T1000 (cell line): ENCODE measurements at regions not wholly inside any gene's neighbourhood (a gene's known extent, or its start where the extent isn't known, plus 50 kb on each side); places are given as distances from the start of the nearest gene placed in this dataset.

Experiments
- DNase-seq: peaks from one replicate; lab custom pipeline; 2025; ENCODE audit warnings: mixed read lengths; lab: John Stamatoyannopoulos, UW

DNA sequence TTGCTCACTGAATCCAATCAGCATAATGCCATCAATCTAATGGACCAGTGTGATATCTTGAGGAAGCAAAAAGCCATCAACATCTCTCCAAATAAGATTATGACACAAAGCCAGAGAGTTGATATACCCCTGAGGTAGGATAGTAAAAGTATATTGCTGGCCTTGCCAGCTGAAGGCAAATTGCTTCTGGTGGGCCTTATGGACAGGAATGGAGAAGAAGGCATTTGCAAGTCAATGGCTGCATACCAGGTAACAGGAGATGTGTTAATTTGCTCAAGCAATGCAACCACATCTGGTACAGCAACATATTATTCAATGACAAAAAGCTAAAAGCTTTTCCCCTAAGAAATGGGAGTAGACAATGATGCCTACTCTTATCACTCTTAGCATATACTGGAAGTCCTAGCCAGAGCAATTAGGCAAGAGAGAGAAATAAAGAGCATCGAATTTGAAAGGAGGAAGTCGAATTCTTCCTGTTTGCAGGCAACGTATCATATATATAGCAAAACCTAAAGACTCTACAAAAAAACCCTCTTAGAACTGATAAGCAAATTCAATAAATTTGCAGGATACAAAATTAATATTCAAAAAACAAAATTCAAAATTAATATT is 216.1 kb upstream of the RASA1 start:
- DNase-seq, result no peak

DNA sequence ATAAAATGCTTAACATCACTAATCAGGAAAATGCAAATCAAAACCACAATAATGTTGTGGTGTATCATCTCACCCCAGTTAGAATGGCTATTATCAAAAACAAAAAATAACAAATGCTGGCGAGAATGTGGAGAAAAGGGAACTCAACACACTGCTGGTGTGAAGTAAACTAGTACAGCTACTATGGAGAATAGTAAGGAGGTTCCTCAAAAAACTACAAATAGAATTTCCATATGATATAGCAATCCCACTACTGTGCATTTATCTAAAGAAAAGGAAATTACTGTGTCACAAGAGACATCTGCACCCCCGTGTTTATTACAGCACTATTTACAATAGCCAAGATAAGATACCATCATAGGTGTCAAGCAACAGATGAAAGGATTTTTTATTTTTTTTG is 214.5 kb upstream of the RASA1 start:
- no peak for DNase-seq

- DNase-seq, result no peak
Measured at GRCh38 chr5:87054821-87055220, 212.9 kb upstream of the RASA1 start.

- DNase-seq, result no peak
Measured at GRCh38 chr5:87061046-87061445, 206.6 kb upstream of the RASA1 start.

DNA sequence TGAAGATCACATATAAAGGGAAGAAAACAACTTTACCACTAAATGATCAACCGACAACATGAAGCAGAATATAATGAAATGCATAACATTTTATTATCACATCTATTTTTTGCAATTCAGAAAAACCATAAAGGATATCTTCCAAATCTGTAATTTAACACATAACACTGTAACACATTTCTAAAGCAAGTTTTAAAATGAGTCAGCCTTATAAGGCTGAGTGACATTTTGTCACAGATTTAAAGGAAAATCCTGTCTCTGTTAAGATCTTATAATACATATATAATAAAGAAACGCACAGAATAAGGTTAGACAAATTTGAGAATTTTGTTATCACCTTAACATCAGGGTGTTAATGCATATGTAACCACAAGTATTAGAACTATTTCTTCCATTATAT is 198.4 kb upstream of the RASA1 start:
- DNase-seq, result no peak

- no peak for DNase-seq
Measured at GRCh38 chr5:87069974-87070608, 197.6 kb upstream of the RASA1 start.

DNA sequence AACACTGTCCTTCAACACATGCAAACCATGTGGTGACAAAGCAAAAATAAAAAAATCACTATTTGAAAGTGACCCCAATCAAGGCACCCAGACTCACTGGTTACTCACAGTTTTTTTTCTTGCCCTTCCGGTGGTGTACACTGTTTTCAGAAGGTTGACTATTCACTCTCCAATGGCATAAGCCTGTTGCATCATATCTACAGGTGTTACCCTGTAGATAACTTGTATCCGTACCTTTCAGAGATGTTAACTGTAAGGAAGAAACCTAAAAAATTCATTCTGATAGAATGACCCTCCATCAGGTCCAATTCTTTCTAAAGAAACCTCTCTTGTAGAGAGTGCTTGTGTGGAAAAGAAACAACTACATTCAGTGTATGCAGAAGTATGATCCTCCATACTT is 193.6 kb upstream of the RASA1 start:
- DNase-seq, result no peak

DNA sequence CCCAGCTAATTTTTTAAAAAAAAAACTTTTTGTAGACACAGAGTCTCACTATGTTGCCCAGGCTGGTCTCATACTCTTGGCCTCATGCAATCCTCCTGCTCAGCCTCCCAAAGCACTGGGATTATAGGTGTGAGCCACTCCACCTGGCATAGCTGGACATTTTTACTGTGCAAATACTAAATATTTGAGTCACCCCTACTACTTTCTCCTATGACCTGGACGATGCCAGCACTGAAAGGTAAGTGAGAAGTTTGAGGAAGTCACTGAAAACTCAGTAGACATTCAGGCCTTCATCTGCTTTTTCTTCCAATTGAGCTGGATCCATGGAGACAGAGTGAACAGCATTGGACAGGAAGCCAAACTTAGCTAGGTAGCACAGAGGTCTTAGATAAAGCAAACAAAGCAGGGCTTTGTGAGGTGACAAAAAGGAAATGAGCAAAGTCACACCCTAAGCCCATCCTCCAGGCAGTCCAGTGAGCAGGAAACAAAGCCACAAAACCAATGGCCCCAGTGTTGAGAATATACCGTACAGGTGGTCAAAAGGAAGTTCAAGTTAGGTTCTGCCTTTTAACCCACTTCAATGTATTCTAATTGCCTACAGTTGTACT is 192.6 kb upstream of the RASA1 start:
- DNase-seq, result no peak

DNA sequence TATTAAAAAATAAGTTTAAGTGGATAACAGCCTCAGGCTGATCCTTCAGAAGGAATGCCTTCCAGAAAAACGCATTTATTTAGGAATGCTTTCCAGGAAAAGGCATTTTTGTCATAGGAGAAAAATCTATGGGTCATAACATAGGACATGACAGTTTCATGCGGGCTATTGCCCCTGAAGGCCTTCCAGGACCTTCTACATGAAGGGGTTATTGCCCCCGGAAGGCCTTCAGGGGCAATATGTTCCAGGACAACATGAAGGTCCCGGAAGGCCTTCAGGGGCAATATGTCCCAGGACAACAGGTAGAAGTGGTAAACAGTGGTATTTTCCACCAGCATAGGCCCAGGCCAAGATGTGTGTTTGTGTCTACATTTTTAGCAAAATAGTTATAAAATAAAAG is 191.3 kb upstream of the RASA1 start:
- no peak for DNase-seq

DNA sequence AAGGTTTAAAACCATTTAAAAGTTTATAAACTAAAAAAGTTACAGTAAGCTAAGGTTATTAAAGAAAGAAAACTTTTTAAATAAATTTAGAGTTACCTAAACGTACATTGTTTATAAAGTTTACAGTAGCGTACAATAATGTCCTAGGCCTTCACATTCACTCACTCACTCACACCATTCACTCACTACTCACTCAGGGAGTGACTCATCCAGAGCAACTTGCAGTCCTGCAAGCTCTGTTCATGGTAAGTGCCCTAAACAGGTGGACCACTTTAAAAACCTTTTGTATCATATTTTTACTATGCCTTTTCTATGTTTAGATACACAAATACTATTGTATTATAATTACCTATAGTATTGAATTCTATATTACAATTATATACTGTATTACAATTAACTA is 190.8 kb upstream of the RASA1 start:
- no peak for DNase-seq

GRCh38 chr5:87079219-87079618 is 188.5 kb upstream of the RASA1 start:
- DNase-seq, result no peak

GRCh38 chr5:87081016-87081415 is 186.7 kb upstream of the RASA1 start:
- DNase-seq, result no peak

- no peak for DNase-seq
Measured at GRCh38 chr5:87081511-87082372, 185.9 kb upstream of the RASA1 start.

GRCh38 chr5:87094347-87094746 is 173.3 kb upstream of the RASA1 start:
- DNase-seq, result no peak

- DNase-seq, result no peak
Measured at GRCh38 chr5:87094833-87095232, 172.8 kb upstream of the RASA1 start.

GRCh38 chr5:87095787-87096186 is 171.9 kb upstream of the RASA1 start:
- DNase-seq, result no peak

DNA sequence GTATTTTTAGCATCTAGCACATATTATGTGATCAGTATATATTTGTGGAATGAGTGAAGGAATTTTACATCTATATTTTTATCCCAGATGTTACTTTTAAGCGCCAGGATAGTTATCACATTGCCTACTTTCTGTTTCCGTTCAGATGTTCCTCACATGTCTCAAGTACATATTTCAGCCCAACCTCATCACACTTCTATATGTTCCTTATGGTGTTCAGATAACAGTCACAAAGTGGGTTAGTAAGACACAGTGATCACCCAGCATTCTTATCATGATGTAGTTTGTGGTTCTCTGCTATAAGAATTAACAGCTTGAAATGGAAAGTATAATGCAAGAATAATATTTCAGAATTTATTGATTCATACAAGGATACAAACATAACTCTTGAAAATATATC is 170.0 kb upstream of the RASA1 start:
- DNase-seq, result no peak

DNA sequence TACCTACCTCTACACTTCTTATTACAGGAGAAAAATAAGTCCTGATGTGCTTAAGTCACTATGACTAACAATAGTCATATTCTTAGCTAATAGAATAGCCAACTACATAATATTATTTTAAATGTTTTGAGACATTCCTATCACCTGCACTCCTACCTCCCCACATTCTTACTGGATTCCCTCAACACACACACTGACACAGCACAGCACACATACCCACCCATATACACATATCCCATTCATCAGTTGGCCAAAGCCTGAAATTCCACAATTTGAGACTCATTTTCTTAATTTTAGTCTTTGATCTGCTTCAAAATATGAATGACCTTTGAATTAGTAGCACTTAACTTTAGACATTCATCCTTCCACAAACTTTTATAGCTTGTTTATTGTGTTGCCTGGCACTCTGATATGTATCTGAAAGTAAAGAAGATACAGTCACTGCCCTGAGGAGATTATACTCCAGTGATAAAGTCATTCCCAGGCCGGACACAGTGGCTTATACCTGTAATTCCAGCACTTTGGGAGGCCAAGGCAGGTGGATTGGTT is 168.3 kb upstream of the RASA1 start:
- DNase-seq, result no peak

- no peak for DNase-seq
Measured at GRCh38 chr5:87099968-87100367, 167.7 kb upstream of the RASA1 start.

DNA sequence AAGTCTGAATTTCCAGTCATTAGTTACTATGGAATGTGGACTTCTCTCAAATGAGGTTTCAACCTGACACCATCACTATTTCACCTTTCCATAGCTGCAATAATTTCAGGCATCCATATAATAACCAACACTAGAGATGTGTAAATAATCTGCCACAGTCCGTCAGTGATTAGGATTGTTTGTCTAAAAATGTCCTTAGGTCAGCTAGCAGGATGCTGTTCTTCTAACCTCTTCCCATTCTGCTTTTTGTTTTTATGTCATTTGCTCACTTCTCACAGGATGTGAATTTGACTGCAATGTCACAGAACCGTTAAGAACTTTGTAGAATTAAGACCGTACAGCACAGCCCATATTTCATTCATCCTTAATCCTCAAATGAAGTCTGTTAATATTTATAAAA is 166.4 kb upstream of the RASA1 start:
- DNase-seq, result no peak

DNA sequence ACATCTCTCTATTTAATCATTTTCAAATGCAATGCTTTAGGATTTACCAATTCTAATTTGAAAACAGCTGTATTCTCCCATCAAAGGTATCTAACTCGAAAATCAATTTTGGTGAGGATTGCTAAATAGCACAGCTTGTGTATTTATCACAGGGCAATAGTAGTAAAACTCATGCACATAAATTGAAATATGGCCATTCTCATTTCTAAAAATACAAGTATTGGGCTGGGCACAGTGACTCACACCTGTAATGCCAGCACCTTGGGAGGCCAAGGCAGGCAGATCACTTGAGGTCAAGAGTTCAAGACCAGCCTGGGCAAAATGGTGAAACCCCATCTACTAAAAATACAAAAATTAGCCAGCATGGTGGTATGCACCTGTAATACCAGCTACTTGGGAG is 164.8 kb upstream of the RASA1 start:
- no peak for DNase-seq

GRCh38 chr5:87103616-87104287 is 163.9 kb upstream of the RASA1 start:
- no peak for DNase-seq
